ENCODE measurements at regions not wholly inside any gene's neighbourhood (a gene's known extent, or its start where the extent isn't known, plus 50 kb on each side); places are given as distances from the start of the nearest gene placed in this dataset.

- TF ChIP-seq CTCF (IDR thresholded peaks at IDR 0.05 in 2 of 3, conservative IDR thresholded peaks at IDR 0.05 in 1 of 3; ENCODE audit: borderline replicate concordance in 1 of 3, insufficient read depth in 1 of 3, low read depth in 2 of 3, low read length in 2 of 3): no peak
- no peak for TF ChIP-seq SIN3A (IDR thresholded peaks at IDR 0.05; ENCODE audit: low read depth)
- TF ChIP-seq RAD21 (IDR thresholded peaks at IDR 0.05; ENCODE audit: low read depth): no peak
- no peak for TF ChIP-seq CBX3 (IDR thresholded peaks at IDR 0.05; ENCODE audit: low read depth)
- TF ChIP-seq POLR2A (IDR thresholded peaks at IDR 0.05; ENCODE audit: borderline replicate concordance, extremely low read depth, insufficient read depth, insufficient read length): no peak
- no peak for TF ChIP-seq POLR2AphosphoS5 (IDR thresholded peaks at IDR 0.05; ENCODE audit: low read depth, low read length)
- TF ChIP-seq ZFX (IDR thresholded peaks at IDR 0.05): no peak
- TF ChIP-seq ZBTB33 (IDR thresholded peaks at IDR 0.05; ENCODE audit: extremely low read depth, insufficient replicate concordance, low read length): no peak
- TF ChIP-seq REST (IDR thresholded peaks at IDR 0.05; ENCODE audit: low read depth): no peak
- TF ChIP-seq EZH2 (IDR thresholded peaks at IDR 0.05): no peak
These were observed 1666.0 kb upstream of the ACO1 start for GRCh38 chr9:30718483-30718882.
